Body of pancreas (tissue), 4 donors: ENCODE measurements at regions not wholly inside any gene's neighbourhood (a gene's known extent, or its start where the extent isn't known, plus 50 kb on each side); places are given as distances from the start of the nearest gene placed in this dataset.

ENCODE experiments used
- ATAC-seq: fragments of 150-250 bp; one replicate; pipeline ENCODE4 v1.9.1; 2016
- DNase-seq, 4 donors: peaks; one replicate each; pipeline ENCODE4 v3.0.0-alpha.2; 2019
- H3K27ac ChIP-seq, 4 donors: fragments of 200-600 bp; sonication (generic); 1 replicate in 3 of 4; 2 replicates in 1 of 4; pipeline versions ENCODE4 v1.5.1 to v1.6.1; 2016 to 2019; ENCODE audit warnings: mild to moderate bottlenecking in 1 of 4, mixed read lengths in 1 of 4, moderate library complexity in 1 of 4
- H3K27me3 ChIP-seq, 2 donors: fragments of 200-600 bp; sonication (generic); one replicate each; pipeline ENCODE4 v1.6.0; 2016; ENCODE audit warnings: mild to moderate bottlenecking in 1 of 2
- H3K36me3 ChIP-seq, 2 donors: fragments of 200-600 bp; sonication (generic); replicated peaks in 1 of 2; 2 replicates each; pipeline ENCODE4 v1.5.1; 2016; ENCODE audit warnings: low read depth in 2 of 2; ENCODE audit not compliant: insufficient read depth in 1 of 2
- H3K4me1 ChIP-seq: fragments of 200-600 bp; sonication (generic); one replicate; pipeline ENCODE4 v1.6.0; 2016
- H3K4me3 ChIP-seq, 2 donors: fragments of 200-600 bp; sonication (generic); 1 replicate in 1 of 2; 2 replicates in 1 of 2; pipeline ENCODE4 v1.5.1; 2016 to 2019
- H3K9me3 ChIP-seq, 3 donors: fragments of 200-600 bp; sonication (generic); 1 replicate in 2 of 3; 2 replicates in 1 of 3; pipeline ENCODE4 v1.5.1; 2016
- POLR2A ChIP-seq, 3 donors: fragments of 450-650 bp; IDR thresholded peaks; one replicate each; pipeline ENCODE4 v1.6.1; 2016; ENCODE audit warnings: antibody characterized with exemption in 3 of 3, mild to moderate bottlenecking in 2 of 3
- WGBS, 2 donors: methylation state at CpG; one replicate each; pipeline ENCODE4 v1.1.5; 2017; 5-methylcytosine and 5-hydroxymethylcytosine counted together
- intact Hi-C: fragments of 100-400 bp; cut with DNase I; formaldehyde crosslinking; loops from one replicate; pipeline ENCODE4 v1.15.1; 2023
- TF ChIP-seq, protein P1 (sequence below), 7 experiments: fragments of 450-650 bp in 4 of 7; fragments of 200-600 bp in 3 of 7; sonication (generic) in 3 of 7; IDR thresholded peaks; one replicate each; pipeline ENCODE4 v1.5.1; 2016 to 2019; ENCODE audit warnings: antibody characterized with exemption in 7 of 7

DNA sequence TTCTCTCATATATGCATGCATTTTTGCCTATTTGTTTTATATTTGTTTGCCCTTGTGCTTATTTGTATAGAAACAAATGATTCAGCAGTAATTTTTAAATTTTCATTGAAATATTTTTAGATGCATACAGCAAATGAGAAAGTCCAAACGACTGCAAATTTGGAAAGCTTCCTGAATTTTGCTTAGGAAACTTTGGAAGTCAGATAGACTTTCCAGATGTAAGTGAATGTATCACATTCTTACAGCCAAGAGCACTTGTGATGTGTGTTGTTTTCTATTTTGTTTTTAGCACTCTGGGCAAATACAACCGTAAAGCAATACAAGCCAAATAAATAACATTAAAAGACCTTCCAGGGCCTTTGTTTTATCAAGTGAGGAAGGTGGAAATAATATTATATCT lies 680.8 kb upstream of the CDH8 start:
- Histone ChIP-seq H3K4me1 (no peaks in the 10 kb centered on the region), H3K27ac (no peak overlapping the region), H3K27me3 (no peaks in the 10 kb centered on the region), H3K36me3 (no peaks in the 10 kb centered on the region), H3K4me3 (no peak overlapping the region), H3K9me3 (no peaks in the 10 kb centered on the region)
- 60 to 63% methylated on average over 2 of the region's 2 CpGs for WGBS, 2 donors
- no peak for TF ChIP-seq POLR2A (IDR thresholded peaks at IDR 0.05)
- TF ChIP-seq, protein P1, sequence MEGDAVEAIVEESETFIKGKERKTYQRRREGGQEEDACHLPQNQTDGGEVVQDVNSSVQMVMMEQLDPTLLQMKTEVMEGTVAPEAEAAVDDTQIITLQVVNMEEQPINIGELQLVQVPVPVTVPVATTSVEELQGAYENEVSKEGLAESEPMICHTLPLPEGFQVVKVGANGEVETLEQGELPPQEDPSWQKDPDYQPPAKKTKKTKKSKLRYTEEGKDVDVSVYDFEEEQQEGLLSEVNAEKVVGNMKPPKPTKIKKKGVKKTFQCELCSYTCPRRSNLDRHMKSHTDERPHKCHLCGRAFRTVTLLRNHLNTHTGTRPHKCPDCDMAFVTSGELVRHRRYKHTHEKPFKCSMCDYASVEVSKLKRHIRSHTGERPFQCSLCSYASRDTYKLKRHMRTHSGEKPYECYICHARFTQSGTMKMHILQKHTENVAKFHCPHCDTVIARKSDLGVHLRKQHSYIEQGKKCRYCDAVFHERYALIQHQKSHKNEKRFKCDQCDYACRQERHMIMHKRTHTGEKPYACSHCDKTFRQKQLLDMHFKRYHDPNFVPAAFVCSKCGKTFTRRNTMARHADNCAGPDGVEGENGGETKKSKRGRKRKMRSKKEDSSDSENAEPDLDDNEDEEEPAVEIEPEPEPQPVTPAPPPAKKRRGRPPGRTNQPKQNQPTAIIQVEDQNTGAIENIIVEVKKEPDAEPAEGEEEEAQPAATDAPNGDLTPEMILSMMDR (IDR thresholded peaks at IDR 0.05), result no peak
- no peak for DNase-seq
- intact Hi-C loops, result no loop called here
- ATAC-seq, result no peak

DNA sequence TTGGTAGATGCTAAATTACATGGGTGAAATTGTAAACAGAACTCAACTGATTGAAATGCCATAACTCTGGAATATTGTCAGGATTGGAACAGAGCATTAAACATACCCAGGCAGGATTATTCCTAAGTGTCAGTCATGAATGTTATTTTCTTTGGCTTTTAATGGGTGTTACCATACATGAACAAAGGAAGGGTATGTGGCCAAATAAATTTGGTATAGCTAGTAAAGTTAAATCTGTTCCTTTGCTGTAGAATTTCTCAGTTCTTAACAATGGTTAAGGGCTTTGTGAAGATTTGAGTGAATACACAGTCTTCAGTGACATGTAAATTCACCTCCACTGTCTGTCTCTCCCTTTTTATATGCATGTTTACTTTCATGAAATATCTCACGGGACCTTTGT lies 679.5 kb upstream of the CDH8 start:
- H3K4me3 ChIP-seq, result no peak overlapping the region
- 64 to 65% methylated on average over 1 of the region's 1 CpG for WGBS, 2 donors
- ATAC-seq (no peak), DNase-seq (no peak)
- H3K27me3 ChIP-seq, result no peaks in the 10 kb centered on the region
- H3K9me3 ChIP-seq, result no peaks in the 10 kb centered on the region
- TF ChIP-seq, protein P1 (IDR thresholded peaks at IDR 0.05), result no peak
- no peak for TF ChIP-seq POLR2A (IDR thresholded peaks at IDR 0.05)
- H3K27ac ChIP-seq, result no peak overlapping the region
- intact Hi-C loops, result no loop called here
- H3K4me1 ChIP-seq, result no peaks in the 10 kb centered on the region
- H3K36me3 ChIP-seq, result no peaks in the 10 kb centered on the region

DNA sequence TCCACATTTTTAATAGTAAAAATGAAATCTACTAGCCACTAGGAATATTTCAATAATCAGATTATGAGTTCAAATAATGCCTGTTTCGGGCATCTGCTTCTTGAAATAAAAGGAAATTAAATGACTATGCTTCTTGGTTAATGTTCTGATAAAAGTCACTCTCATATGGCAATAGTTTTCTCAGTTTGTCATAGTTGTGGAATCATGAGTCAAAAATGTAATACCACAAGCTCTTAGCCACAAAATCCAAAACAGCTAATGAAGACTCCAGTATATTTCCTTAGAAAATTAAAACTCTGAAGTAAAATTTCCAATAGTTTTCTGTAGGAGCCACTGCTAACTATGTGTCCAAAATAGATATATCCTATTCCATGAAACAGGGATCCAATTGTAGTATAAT lies 676.3 kb upstream of the CDH8 start:
- intact Hi-C loops, result no loop called here
- no peaks in the 10 kb centered on the region for H3K9me3 ChIP-seq
- no peak for ATAC-seq
- no peaks in the 10 kb centered on the region for H3K27me3 ChIP-seq
- H3K4me1 ChIP-seq, result no peaks in the 10 kb centered on the region
- no peak for TF ChIP-seq POLR2A (IDR thresholded peaks at IDR 0.05)
- TF ChIP-seq, protein P1 (IDR thresholded peaks at IDR 0.05), result no peak
- WGBS, 2 donors, result 36 to 55% methylated on average over 1 of the region's 1 CpG
- DNase-seq, result no peak
- no peak overlapping the region for H3K27ac ChIP-seq
- H3K36me3 ChIP-seq, result no peaks in the 10 kb centered on the region
- H3K4me3 ChIP-seq, result no peak overlapping the region

DNA sequence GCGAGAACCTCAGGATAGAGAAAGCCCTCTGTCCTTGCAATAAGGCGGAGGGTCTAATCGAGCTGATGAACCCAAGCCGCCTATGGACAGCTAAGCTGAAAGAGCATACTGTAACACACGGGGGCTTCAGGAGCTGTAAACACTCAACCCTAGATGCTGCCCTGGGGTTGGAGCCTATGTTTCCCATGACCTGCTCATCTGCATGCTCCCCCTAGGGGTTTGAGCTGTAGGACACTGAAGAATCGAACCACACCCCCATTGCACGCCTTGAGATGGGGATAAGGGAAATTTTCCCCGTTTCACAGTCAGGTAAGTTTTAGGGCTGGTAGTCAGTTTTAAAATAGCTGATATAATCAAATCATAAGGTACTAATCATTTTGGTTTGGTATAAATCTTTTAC lies 675.6 kb upstream of the CDH8 start:
- ATAC-seq, result no peak
- Histone ChIP-seq H3K36me3 (no peaks in the 10 kb centered on the region), H3K27me3 (no peaks in the 10 kb centered on the region), H3K4me1 (no peaks in the 10 kb centered on the region), H3K4me3 (no peak overlapping the region), H3K9me3 (no peaks in the 10 kb centered on the region), H3K27ac (no peak overlapping the region)
- intact Hi-C loops, result no loop called here
- no peak for DNase-seq
- 70 to 82% methylated on average over 7 to 8 of the region's 8 CpGs for WGBS, 2 donors
- TF ChIP-seq, protein P1 (IDR thresholded peaks at IDR 0.05), result no peak
- TF ChIP-seq POLR2A (IDR thresholded peaks at IDR 0.05), result no peak

DNA sequence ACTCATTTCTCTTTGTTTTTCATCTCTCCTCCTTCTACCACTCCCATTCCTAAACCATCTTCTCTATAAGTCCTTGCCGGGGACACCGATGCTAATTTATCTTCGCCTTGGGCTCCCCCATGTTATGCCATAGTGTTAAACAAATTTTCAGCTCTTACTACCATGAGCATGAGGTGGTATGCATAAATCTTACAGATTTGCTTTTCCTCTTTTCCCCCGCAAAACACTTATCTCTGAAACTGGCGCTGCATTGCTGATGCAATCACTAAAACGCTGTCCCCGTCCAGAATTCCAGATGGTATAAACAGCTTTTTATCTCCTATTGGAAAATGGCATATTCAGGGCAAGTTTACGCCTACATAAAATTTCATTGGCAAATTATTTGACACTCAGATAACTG lies 673.6 kb upstream of the CDH8 start:
- ATAC-seq (no peak), DNase-seq (no peak)
- Histone ChIP-seq H3K27me3 (no peaks in the 10 kb centered on the region), H3K27ac (no peak overlapping the region), H3K36me3 (no peaks in the 10 kb centered on the region), H3K4me3 (no peak overlapping the region), H3K4me1 (no peaks in the 10 kb centered on the region), H3K9me3 (no peaks in the 10 kb centered on the region)
- 62 to 74% methylated on average over 8 of the region's 8 CpGs for WGBS, 2 donors
- intact Hi-C loops, result no loop called here
- TF ChIP-seq, protein P1 (IDR thresholded peaks at IDR 0.05), result no peak
- TF ChIP-seq POLR2A (IDR thresholded peaks at IDR 0.05), result no peak
